B cell (primary cell): ENCODE measurements at regions not wholly inside any gene's neighbourhood (a gene's known extent, or its start where the extent isn't known, plus 50 kb on each side); places are given as distances from the start of the nearest gene placed in this dataset.

Experiments
- ATAC-seq: fragments of 200-7000 bp; cut with Tn5 transposase; one replicate; pipeline ENCODE4 v1.10.0; 2021; ENCODE audit warnings: low read depth, mild to moderate bottlenecking, moderate number of reproducible peaks, moderate library complexity
- CTCF ChIA-PET: fragments of 350-600 bp; sonication (Branson Sonifier 250); formaldehyde crosslinking; loops from one replicate; lab custom pipeline; 2021; ENCODE audit warnings: antibody characterized with exemption, inconsistent platforms; lab: Charles Lee
- POLR2A ChIA-PET: fragments of 350-600 bp; sonication (Branson Sonifier 250); formaldehyde crosslinking; loops from one replicate; lab custom pipeline; 2021; ENCODE audit warnings: antibody characterized with exemption; lab: Charles Lee
- DNase-seq: peaks from one replicate; pipeline ENCODE4 v3.0.0; 2013
- H2AFZ ChIP-seq: 2 replicates; pipeline ENCODE4 v1.6.1; 2012; ENCODE audit warnings: mild to moderate bottlenecking, low read depth, low read length; ENCODE audit not compliant: insufficient read depth, poor library complexity, severe bottlenecking
- H3K27ac ChIP-seq, 2 donors: 1 replicate in 1 of 2; 2 replicates in 1 of 2; pipeline ENCODE4 v1.5.1; 2012 to 2013; ENCODE audit warnings: low read length in 2 of 2, mild to moderate bottlenecking in 2 of 2, moderate library complexity in 1 of 2
- H3K27me3 ChIP-seq, 4 experiments: fragments of 200-600 bp in 1 of 4; sonication (generic) in 1 of 4; replicated peaks in 1 of 4; 1 replicate in 2 of 4; 2 replicates in 2 of 4; pipeline versions ENCODE4 v1.6.1 to v1.7.0; 2013 to 2016; ENCODE audit warnings: low read length in 3 of 4, mild to moderate bottlenecking in 2 of 4, mixed read lengths in 1 of 4, moderate library complexity in 1 of 4; ENCODE audit not compliant: insufficient read depth in 4 of 4, control insufficient read depth in 3 of 4; ENCODE audit errors: control extremely low read depth in 1 of 4
- H3K36me3 ChIP-seq, 2 experiments: replicated peaks in 1 of 2; 1 replicate in 1 of 2; 2 replicates in 1 of 2; pipeline versions ENCODE4 v1.6.1 to v1.7.1; 2013; ENCODE audit warnings: low read length in 1 of 2; ENCODE audit not compliant: insufficient read depth in 2 of 2, control insufficient read depth in 1 of 2; ENCODE audit errors: control extremely low read depth in 1 of 2, extremely low read depth in 1 of 2
- H3K4me1 ChIP-seq, 2 donors: fragments of 200-600 bp in 1 of 2; sonication (generic) in 1 of 2; 1 replicate in 1 of 2; 2 replicates in 1 of 2; pipeline versions ENCODE4 v1.5.1 to v1.6.1; 2013 to 2017; ENCODE audit warnings: low read length in 2 of 2; ENCODE audit not compliant: control insufficient read depth in 2 of 2, insufficient read depth in 2 of 2
- H3K4me2 ChIP-seq: replicated peaks from 2 replicates; pipeline ENCODE3; 2012; ENCODE audit warnings: mild to moderate bottlenecking, low read depth, low read length; ENCODE audit not compliant: poor library complexity, severe bottlenecking
- H3K4me3 ChIP-seq, 5 experiments: fragments of 200-600 bp in 1 of 5; sonication (generic) in 1 of 5; 1 replicate in 3 of 5; 2 replicates in 2 of 5; pipeline versions ENCODE4 v1.5.1 to v1.7.0; 2011 to 2016; ENCODE audit warnings: low read length in 4 of 5, mild to moderate bottlenecking in 4 of 5, low read depth in 2 of 5, control low read depth in 1 of 5, moderate library complexity in 1 of 5; ENCODE audit not compliant: insufficient read depth in 1 of 5; ENCODE audit errors: control extremely low read depth in 1 of 5, extremely low read depth in 1 of 5
- H3K79me2 ChIP-seq: fragments of 200-600 bp; sonication (generic); one replicate; pipeline ENCODE4 v1.6.0; 2016; ENCODE audit warnings: low read length; ENCODE audit not compliant: control insufficient read depth, insufficient read depth
- H3K9ac ChIP-seq: fragments of 200-600 bp; sonication (generic); 2 replicates; pipeline ENCODE4 v1.6.1; 2017; ENCODE audit warnings: mild to moderate bottlenecking, low read length, moderate library complexity
- H3K9me3 ChIP-seq, 3 donors: one replicate each; pipeline versions ENCODE4 v1.6.1 to v1.7.1; 2013; ENCODE audit warnings: low read length in 2 of 3; ENCODE audit not compliant: control insufficient read depth in 2 of 3, insufficient read depth in 1 of 3; ENCODE audit errors: control extremely low read depth in 1 of 3
- H4K20me1 ChIP-seq: 2 replicates; pipeline ENCODE4 v1.6.0; 2012; ENCODE audit warnings: mild to moderate bottlenecking, low read length; ENCODE audit not compliant: insufficient read depth, control insufficient read depth, poor library complexity, severe bottlenecking
- H3K27ac Mint-ChIP-seq: one replicate; pipeline ENCODE4 v1.8.0; 2021; ENCODE audit warnings: mixed read lengths
- H3K27me3 Mint-ChIP-seq: one replicate; pipeline ENCODE4 v1.8.0; 2021; ENCODE audit warnings: mixed read lengths
- H3K4me1 Mint-ChIP-seq: one replicate; pipeline ENCODE4 v1.8.0; 2021; ENCODE audit warnings: mixed read lengths
- H3K4me3 Mint-ChIP-seq: one replicate; pipeline ENCODE4 v1.8.0; 2021; ENCODE audit warnings: mixed read lengths
- H3K9me3 Mint-ChIP-seq: one replicate; pipeline ENCODE4 v1.8.0; 2022; ENCODE audit warnings: mixed read lengths; ENCODE audit not compliant: insufficient read depth
- CTCF ChIP-seq: fragments of 200-600 bp; IDR thresholded peaks from one replicate; pipeline ENCODE4 v1.8.0; 2022; ENCODE audit warnings: antibody characterized with exemption, mild to moderate bottlenecking
- EZH2 ChIP-seq: IDR thresholded peaks from 2 replicates; pipeline ENCODE4 v1.6.1; 2012; ENCODE audit warnings: borderline replicate concordance, low read depth, mild to moderate bottlenecking, moderate library complexity, low read length; ENCODE audit not compliant: insufficient read depth, poor library complexity, severe bottlenecking
- WGBS: methylation state at CpG from one replicate; pipeline ENCODE4 v1.1.5; 2013; ENCODE audit warnings: missing lambda C conversion rate; ENCODE audit not compliant: insufficient coverage; 5-methylcytosine and 5-hydroxymethylcytosine counted together
- intact Hi-C: fragments of 100-400 bp; cut with micrococcal nuclease; formaldehyde crosslinking; loops from one replicate; pipeline ENCODE4 v1.10.0; 2022

GRCh38 chrX:39756086-39756883 is 341.5 kb downstream of the BCOR start:
- ATAC-seq (no peak), DNase-seq (no peak)
- TF ChIP-seq CTCF (no peak), EZH2 (no peak)
- POLR2A ChIA-PET, result no interaction called here
- Histone ChIP-seq H2AFZ (no peak overlapping the region), H3K9ac (no peak overlapping the region), H3K4me1 (no peaks in the 10 kb centered on the region), H3K4me3 (no peak overlapping the region), H3K4me2 (no peak overlapping the region), H3K27me3 (no peaks in the 10 kb centered on the region), H3K79me2 (no peaks in the 10 kb centered on the region), H4K20me1 (no peaks in the 10 kb centered on the region), H3K27ac (no peak overlapping the region), H3K9me3 (peaks cover 0 to 2% (median 0%) of the 10 kb centered on the region in 3 donors), H3K36me3 (no peaks in the 10 kb centered on the region)
- Mint-ChIP-seq H3K4me1 (no peaks in the 10 kb centered on the region), H3K4me3 (no peak overlapping the region), H3K27ac (no peak overlapping the region), H3K9me3 (no peaks in the 10 kb centered on the region), H3K27me3 (no peaks in the 10 kb centered on the region)
- 93% methylated on average over 4 of the region's 18 CpGs for WGBS
- CTCF ChIA-PET, result no interaction called here
- intact Hi-C loops, result no loop called here

- no peak overlapping the region for H3K27ac Mint-ChIP-seq
- CTCF ChIA-PET, result no interaction called here
- no peaks in the 10 kb centered on the region for H3K27me3 Mint-ChIP-seq
- no peaks in the 10 kb centered on the region for H4K20me1 ChIP-seq
- no peak overlapping the region for H3K4me3 ChIP-seq
- TF ChIP-seq EZH2, result no peak
- ATAC-seq (no peak), DNase-seq (no peak)
- POLR2A ChIA-PET, result no interaction called here
- no peaks in the 10 kb centered on the region for H3K9me3 Mint-ChIP-seq
- H3K9me3 ChIP-seq, result no peaks in the 10 kb centered on the region
- no peak overlapping the region for H3K4me3 Mint-ChIP-seq
- intact Hi-C loops, result no loop called here
- no peaks in the 10 kb centered on the region for H3K27me3 ChIP-seq
- no peak overlapping the region for H2AFZ ChIP-seq
- no peaks in the 10 kb centered on the region for H3K4me1 ChIP-seq
- no peaks in the 10 kb centered on the region for H3K36me3 ChIP-seq
- H3K27ac ChIP-seq, result no peak overlapping the region
- H3K9ac ChIP-seq, result no peak overlapping the region
- no peaks in the 10 kb centered on the region for H3K4me1 Mint-ChIP-seq
- no CpG with 5 or more reads among the region's 6 CpGs for WGBS
- H3K4me2 ChIP-seq, result no peak overlapping the region
- no peaks in the 10 kb centered on the region for H3K79me2 ChIP-seq
Measured at GRCh38 chrX:39757971-39758370, 339.8 kb downstream of the BCOR start.
